GM12874 (cell line): ENCODE measurements at regions not wholly inside any gene's neighbourhood (a gene's known extent, or its start where the extent isn't known, plus 50 kb on each side); places are given as distances from the start of the nearest gene placed in this dataset.

ENCODE experiments used
- CTCF ChIP-seq: IDR thresholded peaks from 2 replicates; pipeline ENCODE4 v1.5.1; 2011; ENCODE audit warnings: low read depth, mild to moderate bottlenecking, control low read depth, low read length, moderate library complexity; ENCODE audit not compliant: insufficient read depth

GRCh38 chr16:73319261-73319660 lies 271.3 kb upstream of the ZFHX3 start:
- TF ChIP-seq CTCF: no peak

- TF ChIP-seq CTCF: no peak
Observed at GRCh38 chr16:73317321-73317857, 269.5 kb upstream of the ZFHX3 start.

GRCh38 chr16:73315645-73316044 lies 267.7 kb upstream of the ZFHX3 start:
- no peak for TF ChIP-seq CTCF

DNA sequence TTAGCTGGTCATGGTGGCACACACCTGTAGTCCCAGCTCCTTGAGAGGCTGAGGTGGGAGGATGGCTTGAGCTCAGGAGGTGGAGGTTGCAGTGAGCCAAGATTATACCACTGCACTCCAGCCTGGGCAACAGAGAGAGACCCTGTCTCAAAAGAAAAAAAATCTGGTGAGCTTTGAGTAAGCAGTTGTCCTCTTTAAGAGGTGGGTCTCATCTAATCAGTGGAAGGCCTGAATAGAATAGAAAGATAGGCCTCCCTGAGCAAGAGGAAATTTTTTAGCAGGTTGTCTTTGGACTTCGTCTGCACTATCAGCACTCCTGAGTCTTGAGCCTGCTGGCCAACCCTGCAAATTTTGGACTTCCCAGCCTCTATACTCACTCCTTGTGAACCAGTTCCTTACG lies 266.0 kb upstream of the ZFHX3 start:
- no peak for TF ChIP-seq CTCF

GRCh38 chr16:73311857-73312723 lies 264.2 kb upstream of the ZFHX3 start:
- no peak for TF ChIP-seq CTCF

GRCh38 chr16:73308771-73309170 lies 260.8 kb upstream of the ZFHX3 start:
- TF ChIP-seq CTCF: no peak

- no peak for TF ChIP-seq CTCF
Observed at GRCh38 chr16:73306901-73307413, 259.0 kb upstream of the ZFHX3 start.
